OCI-LY1 (cell line): ENCODE measurements at regions not wholly inside any gene's neighbourhood (a gene's known extent, or its start where the extent isn't known, plus 50 kb on each side); places are given as distances from the start of the nearest gene placed in this dataset.

ENCODE experiments used
- H2AFZ ChIP-seq: fragments of 200-600 bp; sonication (generic), shearing (Covaris generic); 2 replicates; pipeline ENCODE4 v1.6.0; 2014; ENCODE audit warnings: antibody characterized with exemption, mild to moderate bottlenecking, low read length
- H3F3A ChIP-seq: fragments of 200-600 bp; sonication (generic), shearing (Covaris generic); 2 replicates; pipeline ENCODE4 v1.6.0; 2014; ENCODE audit warnings: mild to moderate bottlenecking, antibody characterized with exemption, low read length, moderate library complexity; ENCODE audit not compliant: insufficient read depth
- H3K27ac ChIP-seq: fragments of 200-600 bp; sonication (generic); 2 replicates; pipeline ENCODE4 v1.5.1; 2014; ENCODE audit warnings: low read length, mixed run types, mild to moderate bottlenecking, low read depth; ENCODE audit not compliant: poor library complexity, severe bottlenecking
- H3K27me3 ChIP-seq: fragments of 200-600 bp; sonication (generic); 2 replicates; pipeline ENCODE4 v1.6.0; 2014; ENCODE audit warnings: antibody characterized with exemption, mild to moderate bottlenecking, low read length, moderate library complexity; ENCODE audit not compliant: insufficient read depth
- H3K36me3 ChIP-seq: fragments of 200-600 bp; sonication (generic); 2 replicates; pipeline ENCODE4 v1.6.1; 2014; ENCODE audit warnings: mild to moderate bottlenecking, antibody characterized with exemption, low read length, moderate library complexity, mixed read lengths; ENCODE audit not compliant: insufficient read depth
- H3K4me1 ChIP-seq: fragments of 200-600 bp; sonication (generic); 2 replicates; pipeline ENCODE4 v1.5.1; 2014; ENCODE audit warnings: mild to moderate bottlenecking, low read length, moderate library complexity; ENCODE audit not compliant: insufficient read depth, severe bottlenecking
- H3K4me2 ChIP-seq: fragments of 200-600 bp; sonication (generic), shearing (Covaris generic); 2 replicates; pipeline ENCODE4 v1.6.1; 2014; ENCODE audit warnings: low read length
- H3K4me3 ChIP-seq: fragments of 200-600 bp; sonication (generic); 2 replicates; pipeline ENCODE4 v1.5.1; 2014; ENCODE audit warnings: low read length, low read depth, mild to moderate bottlenecking, mixed read lengths; ENCODE audit not compliant: poor library complexity, severe bottlenecking
- H3K79me2 ChIP-seq: fragments of 200-600 bp; shearing (Covaris generic); 2 replicates; pipeline ENCODE4 v1.6.1; 2016; ENCODE audit warnings: mixed run types, low read length, mixed read lengths; ENCODE audit not compliant: insufficient read depth
- H3K9ac ChIP-seq: fragments of 200-600 bp; sonication (generic), shearing (Covaris generic); 2 replicates; pipeline ENCODE4 v1.6.1; 2014; ENCODE audit warnings: mild to moderate bottlenecking, low read length, mixed read lengths
- H3K9me2 ChIP-seq: fragments of 200-600 bp; sonication (generic), shearing (Covaris generic); 2 replicates; pipeline ENCODE4 v1.6.1; 2014; ENCODE audit warnings: low read depth, mild to moderate bottlenecking, low read length, mixed read lengths
- H3K9me3 ChIP-seq: fragments of 200-600 bp; shearing (Covaris generic); 2 replicates; pipeline ENCODE4 v1.6.1; 2014; ENCODE audit warnings: low read length, mixed read lengths
- H4K20me1 ChIP-seq: fragments of 200-600 bp; sonication (generic), shearing (Covaris generic); 2 replicates; pipeline ENCODE4 v1.6.0; 2016; ENCODE audit warnings: mild to moderate bottlenecking, low read length; ENCODE audit not compliant: insufficient read depth
- CTCF ChIP-seq: fragments of 200-600 bp; sonication (generic), shearing (Covaris generic); IDR thresholded peaks from 2 replicates; pipeline ENCODE4 v1.5.1; 2017; ENCODE audit warnings: mild to moderate bottlenecking, antibody characterized with exemption, low read length, moderate library complexity, mixed read lengths
- EZH2 ChIP-seq: fragments of 200-600 bp; sonication (generic), shearing (Covaris generic); IDR thresholded peaks from 2 replicates; pipeline ENCODE4 v1.8.0; 2017; ENCODE audit warnings: borderline replicate concordance, mixed run types, mild to moderate bottlenecking, antibody characterized with exemption, low read length, moderate library complexity, mixed read lengths

- Histone ChIP-seq H3K4me1 (no peaks in the 10 kb centered on the region), H3K4me3 (no peak overlapping the region), H3K27me3 (no peaks in the 10 kb centered on the region), H3K9me3 (no peaks in the 10 kb centered on the region), H3K9me2 (no peaks in the 10 kb centered on the region), H3K79me2 (no peaks in the 10 kb centered on the region), H2AFZ (no peak overlapping the region), H4K20me1 (no peaks in the 10 kb centered on the region), H3K36me3 (no peaks in the 10 kb centered on the region), H3K4me2 (no peak overlapping the region), H3F3A (no peaks in the 10 kb centered on the region), H3K9ac (no peak overlapping the region), H3K27ac (no peak overlapping the region)
- no peak for TF ChIP-seq CTCF
- no peak for TF ChIP-seq EZH2
Observed at GRCh38 chr11:112801025-112801816, 160.0 kb upstream of the NCAM1 start.

GRCh38 chr11:112801817-112802088 is 159.5 kb upstream of the NCAM1 start:
- H3K9me2 ChIP-seq: no peaks in the 10 kb centered on the region
- no peak overlapping the region for H3K27ac ChIP-seq
- no peak for TF ChIP-seq CTCF
- no peak for TF ChIP-seq EZH2
- H3K4me1 ChIP-seq: no peaks in the 10 kb centered on the region
- no peaks in the 10 kb centered on the region for H3K36me3 ChIP-seq
- no peaks in the 10 kb centered on the region for H3K79me2 ChIP-seq
- H3K9me3 ChIP-seq: no peaks in the 10 kb centered on the region
- no peaks in the 10 kb centered on the region for H4K20me1 ChIP-seq
- H3K9ac ChIP-seq: no peak overlapping the region
- H3F3A ChIP-seq: no peaks in the 10 kb centered on the region
- no peaks in the 10 kb centered on the region for H3K27me3 ChIP-seq
- H2AFZ ChIP-seq: no peak overlapping the region
- no peak overlapping the region for H3K4me3 ChIP-seq
- no peak overlapping the region for H3K4me2 ChIP-seq

GRCh38 chr11:112805658-112806057 is 155.6 kb upstream of the NCAM1 start:
- Histone ChIP-seq H3K9me3 (no peaks in the 10 kb centered on the region), H3K4me2 (no peak overlapping the region), H3K27me3 (no peaks in the 10 kb centered on the region), H3K79me2 (no peaks in the 10 kb centered on the region), H3K9me2 (no peaks in the 10 kb centered on the region), H3K4me1 (no peaks in the 10 kb centered on the region), H3F3A (no peaks in the 10 kb centered on the region), H3K4me3 (no peak overlapping the region), H3K27ac (no peak overlapping the region), H4K20me1 (no peaks in the 10 kb centered on the region), H3K9ac (no peak overlapping the region), H2AFZ (no peak overlapping the region), H3K36me3 (no peaks in the 10 kb centered on the region)
- TF ChIP-seq CTCF: no peak
- TF ChIP-seq EZH2: no peak
